Vagina (tissue), 2 donors: ENCODE measurements at regions not wholly inside any gene's neighbourhood (a gene's known extent, or its start where the extent isn't known, plus 50 kb on each side); places are given as distances from the start of the nearest gene placed in this dataset.

ENCODE experiments used
- DNase-seq, 2 donors: peaks; one replicate each; pipeline ENCODE4 v3.0.0-alpha.2; 2017; ENCODE audit errors: extremely low spot score in 2 of 2
- H3K27ac ChIP-seq: fragments of 200-600 bp; sonication (generic); one replicate; pipeline ENCODE4 v1.5.1; 2019
- H3K27me3 ChIP-seq: fragments of 200-600 bp; sonication (generic); one replicate; pipeline ENCODE4 v1.5.1; 2019
- H3K36me3 ChIP-seq, 2 donors: fragments of 200-600 bp; sonication (generic); one replicate each; pipeline ENCODE4 v1.5.1; 2017 to 2019
- H3K4me1 ChIP-seq: fragments of 200-600 bp; sonication (generic); one replicate; pipeline ENCODE4 v1.5.1; 2019
- H3K4me3 ChIP-seq, 2 donors: fragments of 200-600 bp; sonication (generic); 1 replicate in 1 of 2; 2 replicates in 1 of 2; pipeline ENCODE4 v1.5.1; 2016 to 2019
- H3K9me3 ChIP-seq: fragments of 200-600 bp; sonication (generic); one replicate; pipeline ENCODE4 v1.5.1; 2019
- POLR2A ChIP-seq, 2 donors: fragments of 450-650 bp; IDR thresholded peaks; one replicate each; pipeline ENCODE4 v1.6.1; 2017; ENCODE audit warnings: antibody characterized with exemption in 2 of 2, mild to moderate bottlenecking in 2 of 2, moderate library complexity in 2 of 2
- POLR2AphosphoS5 ChIP-seq, 2 donors: sonication (generic); formaldehyde crosslinking; IDR thresholded peaks; one replicate each; pipeline ENCODE4 v1.9.0; 2017; ENCODE audit warnings: antibody characterized with exemption in 2 of 2, mild to moderate bottlenecking in 2 of 2, low read depth in 1 of 2; ENCODE audit not compliant: insufficient read depth in 1 of 2
- intact Hi-C: fragments of 100-400 bp; cut with DNase I; formaldehyde crosslinking; loops from one replicate; pipeline ENCODE4 v1.15.1; 2023
- TF ChIP-seq, protein P1 (sequence below), 3 experiments: fragments of 450-650 bp in 2 of 3; fragments of 200-600 bp in 1 of 3; sonication (generic) in 1 of 3; IDR thresholded peaks; one replicate each; pipeline ENCODE4 v1.5.1; 2017 to 2019; ENCODE audit warnings: antibody characterized with exemption in 3 of 3, mild to moderate bottlenecking in 2 of 3, moderate library complexity in 2 of 3

DNA sequence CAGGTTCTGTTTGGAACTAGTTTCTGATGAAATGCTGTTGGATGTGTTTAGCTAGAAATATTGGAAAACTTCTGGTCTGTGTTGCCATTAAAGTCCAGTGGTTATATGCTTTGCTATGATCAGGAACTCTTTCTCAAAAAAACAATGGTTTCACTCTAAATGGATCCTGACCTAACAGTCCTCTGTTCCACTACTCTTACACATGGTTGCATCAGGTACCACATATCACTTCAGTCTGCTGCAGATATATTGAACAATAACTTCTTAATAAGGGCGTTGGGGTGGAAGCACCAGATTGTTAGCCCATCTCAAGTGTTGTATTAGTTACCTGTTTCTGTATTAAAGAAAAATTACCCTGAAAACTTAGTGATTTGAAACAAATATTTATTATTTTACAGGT lies 676.6 kb upstream of the GCFC2 start:
- TF ChIP-seq POLR2AphosphoS5 (IDR thresholded peaks at IDR 0.05; ENCODE audit: insufficient read depth in 1 of 2, low read depth in 1 of 2) (no peak), POLR2A (IDR thresholded peaks at IDR 0.05) (no peak)
- TF ChIP-seq, protein P1, sequence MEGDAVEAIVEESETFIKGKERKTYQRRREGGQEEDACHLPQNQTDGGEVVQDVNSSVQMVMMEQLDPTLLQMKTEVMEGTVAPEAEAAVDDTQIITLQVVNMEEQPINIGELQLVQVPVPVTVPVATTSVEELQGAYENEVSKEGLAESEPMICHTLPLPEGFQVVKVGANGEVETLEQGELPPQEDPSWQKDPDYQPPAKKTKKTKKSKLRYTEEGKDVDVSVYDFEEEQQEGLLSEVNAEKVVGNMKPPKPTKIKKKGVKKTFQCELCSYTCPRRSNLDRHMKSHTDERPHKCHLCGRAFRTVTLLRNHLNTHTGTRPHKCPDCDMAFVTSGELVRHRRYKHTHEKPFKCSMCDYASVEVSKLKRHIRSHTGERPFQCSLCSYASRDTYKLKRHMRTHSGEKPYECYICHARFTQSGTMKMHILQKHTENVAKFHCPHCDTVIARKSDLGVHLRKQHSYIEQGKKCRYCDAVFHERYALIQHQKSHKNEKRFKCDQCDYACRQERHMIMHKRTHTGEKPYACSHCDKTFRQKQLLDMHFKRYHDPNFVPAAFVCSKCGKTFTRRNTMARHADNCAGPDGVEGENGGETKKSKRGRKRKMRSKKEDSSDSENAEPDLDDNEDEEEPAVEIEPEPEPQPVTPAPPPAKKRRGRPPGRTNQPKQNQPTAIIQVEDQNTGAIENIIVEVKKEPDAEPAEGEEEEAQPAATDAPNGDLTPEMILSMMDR (IDR thresholded peaks at IDR 0.05) = no peak
- H3K27me3 ChIP-seq = no peaks in the 10 kb centered on the region
- H3K27ac ChIP-seq = no peak overlapping the region
- no peaks in the 10 kb centered on the region for H3K4me1 ChIP-seq
- H3K4me3 ChIP-seq = no peak overlapping the region
- DNase-seq = no peak
- no peaks in the 10 kb centered on the region for H3K9me3 ChIP-seq
- intact Hi-C loops = no loop called here
- H3K36me3 ChIP-seq = no peaks in the 10 kb centered on the region

- Histone ChIP-seq H3K27me3 (no peaks in the 10 kb centered on the region), H3K27ac (no peak overlapping the region), H3K4me1 (no peaks in the 10 kb centered on the region), H3K9me3 (no peaks in the 10 kb centered on the region), H3K36me3 (no peaks in the 10 kb centered on the region), H3K4me3 (no peak overlapping the region)
- intact Hi-C loops = no loop called here
- no peak for DNase-seq
- TF ChIP-seq POLR2AphosphoS5 (IDR thresholded peaks at IDR 0.05; ENCODE audit: insufficient read depth in 1 of 2, low read depth in 1 of 2) = no peak
- TF ChIP-seq, protein P1 (IDR thresholded peaks at IDR 0.05) = no peak
- no peak for TF ChIP-seq POLR2A (IDR thresholded peaks at IDR 0.05)
Observed at GRCh38 chr2:76385943-76386342, 675.2 kb upstream of the GCFC2 start.

DNA sequence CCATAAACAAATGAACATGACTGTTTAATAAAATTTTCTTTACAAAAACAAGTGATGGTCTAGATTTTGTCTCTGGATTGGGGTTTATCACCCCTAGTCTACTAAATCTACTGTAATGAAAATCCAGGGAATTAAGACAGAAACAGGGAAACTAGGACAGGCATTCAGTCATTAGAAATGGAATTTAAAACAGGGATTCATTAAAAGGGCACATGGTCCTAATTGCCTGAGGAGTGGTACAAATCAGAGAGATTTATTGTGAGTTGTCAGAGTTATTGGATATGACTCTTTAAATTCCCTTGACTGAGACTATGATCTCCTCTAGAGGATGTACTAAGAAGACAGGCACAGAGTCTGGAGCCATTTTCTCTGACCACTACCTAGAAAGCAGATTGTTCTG lies 670.9 kb upstream of the GCFC2 start:
- Histone ChIP-seq H3K27me3 (no peaks in the 10 kb centered on the region), H3K9me3 (no peaks in the 10 kb centered on the region)
- no peak for TF ChIP-seq POLR2AphosphoS5 (IDR thresholded peaks at IDR 0.05; ENCODE audit: insufficient read depth in 1 of 2, low read depth in 1 of 2)
- TF ChIP-seq POLR2A (IDR thresholded peaks at IDR 0.05) = no peak
- TF ChIP-seq, protein P1 (IDR thresholded peaks at IDR 0.05) = no peak

GRCh38 chr2:76378140-76378539 lies 667.4 kb upstream of the GCFC2 start:
- TF ChIP-seq POLR2AphosphoS5 (IDR thresholded peaks at IDR 0.05; ENCODE audit: insufficient read depth in 1 of 2, low read depth in 1 of 2) (no peak), POLR2A (IDR thresholded peaks at IDR 0.05) (no peak)
- TF ChIP-seq, protein P1 (IDR thresholded peaks at IDR 0.05) = no peak
- intact Hi-C loops = no loop called here
- no peak for DNase-seq

More for the DNA sequence above, 670.9 kb upstream of the GCFC2 start:
- Histone ChIP-seq H3K27ac (no peak overlapping the region), H3K4me1 (no peaks in the 10 kb centered on the region), H3K36me3 (no peaks in the 10 kb centered on the region), H3K4me3 (no peak overlapping the region)
- intact Hi-C loops = no loop called here
- DNase-seq = no peak

DNA sequence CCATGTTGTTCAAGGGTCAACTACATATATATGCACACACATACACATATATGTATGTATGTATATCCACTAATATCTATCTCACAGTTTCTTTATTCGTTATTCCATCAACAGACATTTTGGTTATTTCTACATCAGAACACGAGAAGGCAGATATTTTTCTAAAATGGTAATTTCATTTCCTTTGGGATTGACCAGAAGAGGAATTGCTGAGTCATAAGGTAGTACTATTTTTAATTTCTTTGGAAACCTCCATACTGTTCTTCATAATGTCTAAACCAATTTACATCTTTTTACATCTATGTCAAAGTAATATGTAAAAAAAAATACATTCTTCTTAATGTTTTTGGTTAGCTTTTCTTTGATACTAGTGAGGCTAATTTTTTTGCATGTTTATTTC lies 630.7 kb upstream of the GCFC2 start:
- TF ChIP-seq POLR2A (IDR thresholded peaks at IDR 0.05) (no peak), POLR2AphosphoS5 (IDR thresholded peaks at IDR 0.05; ENCODE audit: insufficient read depth in 1 of 2, low read depth in 1 of 2) (no peak)
- TF ChIP-seq, protein P1 (IDR thresholded peaks at IDR 0.05) = no peak

More at GRCh38 chr2:76378140-76378539, 667.4 kb upstream of the GCFC2 start:
- no peak overlapping the region for H3K27ac ChIP-seq
- no peaks in the 10 kb centered on the region for H3K9me3 ChIP-seq
- no peaks in the 10 kb centered on the region for H3K4me1 ChIP-seq
- no peaks in the 10 kb centered on the region for H3K27me3 ChIP-seq
- no peaks in the 10 kb centered on the region for H3K36me3 ChIP-seq
- H3K4me3 ChIP-seq = no peak overlapping the region

More for the DNA sequence above, 630.7 kb upstream of the GCFC2 start:
- H3K4me3 ChIP-seq = no peak overlapping the region
- H3K36me3 ChIP-seq = no peaks in the 10 kb centered on the region
- DNase-seq = no peak
- no peaks in the 10 kb centered on the region for H3K27me3 ChIP-seq
- no peaks in the 10 kb centered on the region for H3K4me1 ChIP-seq
- H3K27ac ChIP-seq = no peak overlapping the region
- no peaks in the 10 kb centered on the region for H3K9me3 ChIP-seq
- intact Hi-C loops = no loop called here
